HEK293 (cell line): ENCODE measurements at regions not wholly inside any gene's neighbourhood (a gene's known extent, or its start where the extent isn't known, plus 50 kb on each side); places are given as distances from the start of the nearest gene placed in this dataset.

ENCODE experiments used
- CTCF ChIA-PET: fragments of 350-600 bp; formaldehyde crosslinking; extraction: SDS; loops from one replicate; lab custom pipeline; 2021; ENCODE audit warnings: antibody characterized with exemption; lab: Yijun Ruan, JAX
- POLR2A ChIA-PET: fragments of 300-600 bp; formaldehyde crosslinking; extraction: SDS; loops from one replicate; lab custom pipeline; 2020; ENCODE audit warnings: antibody characterized with exemption, inconsistent platforms; lab: Yijun Ruan, JAX
- H3K27ac ChIP-seq: fragments of 200-500 bp; sonication (Bioruptor generic); 2 replicates; pipeline ENCODE4 v1.5.1; 2014; ENCODE audit warnings: low read depth, low read length, control low read depth, inconsistent platforms; ENCODE audit errors: extremely low read depth
- H3K36me3 ChIP-seq, 2 experiments: fragments of 200-500 bp in 1 of 2; sonication (Bioruptor generic) in 1 of 2; 1 replicate in 1 of 2; 2 replicates in 1 of 2; pipeline ENCODE4 v1.5.1; 2014 to 2017; ENCODE audit warnings: inconsistent platforms in 2 of 2, low read length in 2 of 2; ENCODE audit not compliant: control insufficient read depth in 2 of 2, insufficient read depth in 1 of 2
- H3K4me1 ChIP-seq: fragments of 200-500 bp; sonication (Bioruptor generic); 2 replicates; pipeline ENCODE4 v1.5.1; 2014; ENCODE audit warnings: mild to moderate bottlenecking, low read length, inconsistent platforms; ENCODE audit not compliant: control insufficient read depth, insufficient read depth
- H3K4me3 ChIP-seq: 2 replicates; pipeline ENCODE4 v1.5.1; 2011; ENCODE audit warnings: low read depth, mild to moderate bottlenecking, control low read depth, low read length, moderate library complexity
- H3K9me3 ChIP-seq: fragments of 200-500 bp; sonication (Bioruptor generic); 2 replicates; pipeline ENCODE4 v1.5.1; 2014; ENCODE audit warnings: low read depth, low read length, inconsistent platforms; ENCODE audit not compliant: control insufficient read depth, insufficient read depth
- BCL11B ChIP-seq: fragments of 450-650 bp; formaldehyde crosslinking; IDR thresholded peaks from 2 replicates; pipeline ENCODE4 v1.5.1; 2016; ENCODE audit warnings: low read depth, missing biosample characterization, missing genetic modification characterization
- MYNN ChIP-seq: fragments of 450-650 bp; formaldehyde crosslinking; IDR thresholded peaks from 2 replicates; pipeline ENCODE4 v1.5.1; 2016; ENCODE audit warnings: missing biosample characterization, missing genetic modification characterization, borderline replicate concordance
- PRDM4 ChIP-seq: fragments of 450-650 bp; formaldehyde crosslinking; IDR thresholded peaks from 2 replicates; pipeline ENCODE4 v1.5.1; 2017; ENCODE audit warnings: missing biosample characterization, missing genetic modification characterization
- TRIM28 ChIP-seq: IDR thresholded peaks from 2 replicates; pipeline ENCODE4 v1.6.1; 2011; ENCODE audit warnings: low read length, control low read depth, borderline replicate concordance
- ZBTB10 ChIP-seq: fragments of 450-650 bp; formaldehyde crosslinking; IDR thresholded peaks from 2 replicates; pipeline ENCODE4 v1.5.1; 2016; ENCODE audit warnings: missing biosample characterization, missing genetic modification characterization
- ZBTB20 ChIP-seq: fragments of 450-650 bp; formaldehyde crosslinking; IDR thresholded peaks from 2 replicates; pipeline ENCODE4 v1.5.1; 2016; ENCODE audit warnings: missing biosample characterization, missing genetic modification characterization
- ZEB2 ChIP-seq: fragments of 450-650 bp; formaldehyde crosslinking; IDR thresholded peaks from 2 replicates; pipeline ENCODE4 v1.5.1; 2016; ENCODE audit warnings: missing biosample characterization, missing genetic modification characterization
- ZFP69B ChIP-seq: fragments of 450-650 bp; formaldehyde crosslinking; IDR thresholded peaks from 2 replicates; pipeline ENCODE4 v1.5.1; 2016; ENCODE audit warnings: missing biosample characterization, missing genetic modification characterization
- ZNF112 ChIP-seq: fragments of 450-650 bp; formaldehyde crosslinking; IDR thresholded peaks from 2 replicates; pipeline ENCODE4 v1.5.0; 2017; ENCODE audit warnings: missing biosample characterization, missing genetic modification characterization
- ZNF239 ChIP-seq: fragments of 450-650 bp; formaldehyde crosslinking; IDR thresholded peaks from 2 replicates; pipeline ENCODE4 v1.5.1; 2016; ENCODE audit warnings: missing biosample characterization, missing genetic modification characterization
- ZNF248 ChIP-seq: fragments of 450-650 bp; formaldehyde crosslinking; IDR thresholded peaks from 2 replicates; pipeline ENCODE4 v1.5.1; 2017; ENCODE audit warnings: missing biosample characterization, missing genetic modification characterization
- ZNF280C ChIP-seq: fragments of 450-650 bp; formaldehyde crosslinking; IDR thresholded peaks from 2 replicates; pipeline ENCODE4 v1.5.1; 2016; ENCODE audit warnings: missing biosample characterization, missing genetic modification characterization
- ZNF580 ChIP-seq: fragments of 450-650 bp; formaldehyde crosslinking; IDR thresholded peaks from 2 replicates; pipeline ENCODE4 v1.5.1; 2016; ENCODE audit warnings: missing biosample characterization, missing genetic modification characterization
- ZNF621 ChIP-seq: fragments of 450-650 bp; formaldehyde crosslinking; IDR thresholded peaks from 2 replicates; pipeline ENCODE4 v1.5.1; 2017; ENCODE audit warnings: missing biosample characterization, missing genetic modification characterization
- ZNF654 ChIP-seq: fragments of 450-650 bp; formaldehyde crosslinking; IDR thresholded peaks from 2 replicates; pipeline ENCODE4 v1.5.1; 2016; ENCODE audit warnings: low read depth, missing biosample characterization, missing genetic modification characterization
- ZNF658 ChIP-seq: fragments of 450-650 bp; formaldehyde crosslinking; IDR thresholded peaks from 2 replicates; pipeline ENCODE4; 2016; ENCODE audit warnings: missing biosample characterization, missing genetic modification characterization
- ZNF677 ChIP-seq: fragments of 450-650 bp; IDR thresholded peaks from 2 replicates; pipeline ENCODE4 v1.5.0; 2018; ENCODE audit warnings: missing biosample characterization, mild to moderate bottlenecking, missing genetic modification characterization, moderate library complexity
- ZNF777 ChIP-seq: fragments of 450-650 bp; formaldehyde crosslinking; IDR thresholded peaks from 2 replicates; pipeline ENCODE4 v1.5.1; 2017; ENCODE audit warnings: missing biosample characterization, missing genetic modification characterization, borderline replicate concordance
- ZNF837 ChIP-seq: fragments of 450-650 bp; formaldehyde crosslinking; IDR thresholded peaks from 2 replicates; pipeline ENCODE4 v1.5.1; 2016; ENCODE audit warnings: missing biosample characterization, missing genetic modification characterization
- ZXDB ChIP-seq: fragments of 450-650 bp; formaldehyde crosslinking; IDR thresholded peaks from 2 replicates; pipeline ENCODE4 v1.5.1; 2016; ENCODE audit warnings: missing biosample characterization, missing genetic modification characterization

- TF ChIP-seq ZBTB10 (tag by site-specific recombination) (no peak), ZNF621 (tag by site-specific recombination) (no peak), ZXDB (tag by site-specific recombination) (no peak), ZFP69B (tag by site-specific recombination) (no peak), TRIM28 (no peak), MYNN (tag by site-specific recombination) (no peak), ZBTB20 (tag by site-specific recombination) (no peak), PRDM4 (tag by site-specific recombination) (no peak)
Measured at GRCh38 chr17:71383091-71383490, 737.7 kb upstream of the SOX9 start (continued).

GRCh38 chr17:71387456-71387855, 733.4 kb upstream of the SOX9 start:
- H3K36me3 ChIP-seq, result no peaks in the 10 kb centered on the region
- no peak overlapping the region for H3K27ac ChIP-seq
- no peaks in the 10 kb centered on the region for H3K9me3 ChIP-seq
- peaks cover 2% of the 10 kb centered on the region; the same call in 1 of the 2 replicates for H3K4me1 ChIP-seq
- TF ChIP-seq ZNF677 (tag by site-specific recombination) (no peak), ZNF280C (no peak), ZNF654 (no peak), BCL11B (tag by site-specific recombination) (no peak)
- TF ChIP-seq, all 188 proteins: peak for 0
- ChIA-PET POLR2A (no interaction called here), CTCF (no interaction called here)
- no peak overlapping the region for H3K4me3 ChIP-seq

- no peak overlapping the region for H3K27ac ChIP-seq
- no peaks in the 10 kb centered on the region for H3K4me1 ChIP-seq
- POLR2A ChIA-PET, result no interaction called here
- H3K36me3 ChIP-seq, result no peaks in the 10 kb centered on the region
- H3K9me3 ChIP-seq, result no peaks in the 10 kb centered on the region
- no peak for TF ChIP-seq ZNF112 (tag by site-specific recombination)
- no peak for TF ChIP-seq ZNF248 (tag by site-specific recombination)
- no peak for TF ChIP-seq ZNF658 (tag by site-specific recombination)
- TF ChIP-seq ZNF580 (tag by site-specific recombination), result no peak
- no peak for TF ChIP-seq ZNF837 (tag by site-specific recombination)
- TF ChIP-seq ZEB2 (tag by site-specific recombination), result no peak
- no peak for TF ChIP-seq ZNF777 (tag by site-specific recombination)
- no peak for TF ChIP-seq ZNF239
- H3K4me3 ChIP-seq, result no peak overlapping the region
- CTCF ChIA-PET, result no interaction called here
Measured at GRCh38 chr17:71392715-71393567, 727.9 kb upstream of the SOX9 start.
